Urinary bladder (tissue), 3 donors: ENCODE measurements at regions not wholly inside any gene's neighbourhood (a gene's known extent, or its start where the extent isn't known, plus 50 kb on each side); places are given as distances from the start of the nearest gene placed in this dataset.

Experiments used
- DNase-seq: peaks from one replicate; pipeline ENCODE4 v3.0.0-alpha.2; 2015; ENCODE audit errors: extremely low spot score
- H3K27ac ChIP-seq: one replicate; pipeline ENCODE4 v1.5.1; 2013; ENCODE audit warnings: low read depth, mild to moderate bottlenecking, moderate library complexity
- H3K36me3 ChIP-seq: one replicate; pipeline ENCODE4 v1.6.1; 2013; ENCODE audit warnings: mild to moderate bottlenecking, moderate library complexity; ENCODE audit not compliant: insufficient read depth
- H3K4me1 ChIP-seq: one replicate; pipeline ENCODE4 v1.6.1; 2013; ENCODE audit warnings: mild to moderate bottlenecking, moderate library complexity; ENCODE audit not compliant: insufficient read depth
- H3K4me3 ChIP-seq: one replicate; pipeline ENCODE4 v1.5.1; 2013; ENCODE audit warnings: low read depth, low read length
- WGBS: extraction: QIAGEN DNeasy Blood & Tissue Kit; methylation state at CpG from one replicate; pipeline ENCODE4 v1.1.7; 2013; 5-methylcytosine and 5-hydroxymethylcytosine counted together
- donor health status: healthy with polysubstance abuse.
- donor health status: healthy.

- WGBS, result 79% methylated on average over 8 of the region's 8 CpGs
- Histone ChIP-seq H3K4me1 (no peaks in the 10 kb centered on the region), H3K4me3 (no peak overlapping the region), H3K27ac (no peak overlapping the region), H3K36me3 (no peaks in the 10 kb centered on the region)
- DNase-seq, result no peak
Measured at GRCh38 chr14:98886982-98887381, 385.0 kb downstream of the BCL11B start.

GRCh38 chr14:98888281-98888680 is 383.7 kb downstream of the BCL11B start:
- Histone ChIP-seq H3K4me1 (no peaks in the 10 kb centered on the region), H3K36me3 (no peaks in the 10 kb centered on the region), H3K4me3 (no peak overlapping the region), H3K27ac (no peak overlapping the region)
- no peak for DNase-seq
- 67% methylated on average over 3 of the region's 3 CpGs for WGBS

- no peak overlapping the region for H3K27ac ChIP-seq
- H3K4me3 ChIP-seq, result no peak overlapping the region
- no peaks in the 10 kb centered on the region for H3K4me1 ChIP-seq
- no peaks in the 10 kb centered on the region for H3K36me3 ChIP-seq
- DNase-seq, result no peak
- WGBS, result 92% methylated on average over 11 of the region's 11 CpGs
Measured at GRCh38 chr14:98888927-98889835, 382.8 kb downstream of the BCL11B start.

GRCh38 chr14:98889836-98890185 is 382.2 kb downstream of the BCL11B start:
- 93% methylated on average over 8 of the region's 8 CpGs for WGBS
- no peak for DNase-seq
- Histone ChIP-seq H3K36me3 (no peaks in the 10 kb centered on the region), H3K4me1 (no peaks in the 10 kb centered on the region), H3K4me3 (no peak overlapping the region), H3K27ac (no peak overlapping the region)

GRCh38 chr14:98890556-98891340 is 381.2 kb downstream of the BCL11B start:
- no peaks in the 10 kb centered on the region for H3K4me1 ChIP-seq
- H3K36me3 ChIP-seq, result no peaks in the 10 kb centered on the region
- whole genome bisulfite sequencing, result 61% methylated on average over 13 of the region's 13 CpGs
- DNase-seq, result no peak
- H3K4me3 ChIP-seq, result no peak overlapping the region
- H3K27ac ChIP-seq, result no peak overlapping the region

- no peaks in the 10 kb centered on the region for H3K4me1 ChIP-seq
- H3K36me3 ChIP-seq, result no peaks in the 10 kb centered on the region
- H3K4me3 ChIP-seq, result no peak overlapping the region
- no peak overlapping the region for H3K27ac ChIP-seq
- no peak for DNase-seq
Measured at GRCh38 chr14:98893675-98894074, 378.3 kb downstream of the BCL11B start.

GRCh38 chr14:98894600-98894999 is 377.4 kb downstream of the BCL11B start:
- H3K4me1 ChIP-seq, result no peaks in the 10 kb centered on the region
- no peak for DNase-seq
- WGBS, result 44% methylated on average over 5 of the region's 5 CpGs

GRCh38 chr14:98896449-98896848 is 375.5 kb downstream of the BCL11B start:
- no peak overlapping the region for H3K27ac ChIP-seq
- H3K4me3 ChIP-seq, result no peak overlapping the region
- WGBS, result 73% methylated on average over 5 of the region's 5 CpGs
- DNase-seq, result no peak
- H3K4me1 ChIP-seq, result no peaks in the 10 kb centered on the region
- H3K36me3 ChIP-seq, result no peaks in the 10 kb centered on the region

More at GRCh38 chr14:98894600-98894999, 377.4 kb downstream of the BCL11B start:
- H3K27ac ChIP-seq, result no peak overlapping the region
- no peak overlapping the region for H3K4me3 ChIP-seq
- H3K36me3 ChIP-seq, result no peaks in the 10 kb centered on the region

GRCh38 chr14:98897605-98898309 is 374.2 kb downstream of the BCL11B start:
- H3K27ac ChIP-seq, result no peak overlapping the region
- no peak overlapping the region for H3K4me3 ChIP-seq
- H3K4me1 ChIP-seq, result no peaks in the 10 kb centered on the region
- no peak for DNase-seq
- H3K36me3 ChIP-seq, result no peaks in the 10 kb centered on the region
- WGBS, result 81% methylated on average over 7 of the region's 7 CpGs

GRCh38 chr14:98899441-98899840 is 372.6 kb downstream of the BCL11B start:
- H3K4me3 ChIP-seq, result no peak overlapping the region
- WGBS, result 59% methylated on average over 9 of the region's 9 CpGs
- DNase-seq, result no peak
- H3K27ac ChIP-seq, result no peak overlapping the region
- H3K36me3 ChIP-seq, result no peaks in the 10 kb centered on the region
- no peaks in the 10 kb centered on the region for H3K4me1 ChIP-seq

GRCh38 chr14:98900236-98900635 is 371.8 kb downstream of the BCL11B start:
- no peaks in the 10 kb centered on the region for H3K36me3 ChIP-seq
- no peak for DNase-seq
- WGBS, result 93% methylated on average over 15 of the region's 15 CpGs

GRCh38 chr14:98900798-98901197 is 371.2 kb downstream of the BCL11B start:
- H3K36me3 ChIP-seq, result no peaks in the 10 kb centered on the region
- WGBS, result 67% methylated on average over 4 of the region's 4 CpGs
- DNase-seq, result no peak
- no peak overlapping the region for H3K27ac ChIP-seq
- H3K4me1 ChIP-seq, result no peaks in the 10 kb centered on the region
- H3K4me3 ChIP-seq, result no peak overlapping the region

More at GRCh38 chr14:98900236-98900635, 371.8 kb downstream of the BCL11B start:
- Histone ChIP-seq H3K4me1 (no peaks in the 10 kb centered on the region), H3K27ac (no peak overlapping the region), H3K4me3 (no peak overlapping the region)

- 87% methylated on average over 16 of the region's 16 CpGs for WGBS
- no peak overlapping the region for H3K4me3 ChIP-seq
- H3K4me1 ChIP-seq, result no peaks in the 10 kb centered on the region
- no peak overlapping the region for H3K27ac ChIP-seq
- DNase-seq, result no peak
- H3K36me3 ChIP-seq, result no peaks in the 10 kb centered on the region
Measured at GRCh38 chr14:98901511-98902205, 370.3 kb downstream of the BCL11B start.
